GM18907 (cell line): ENCODE measurements at regions not wholly inside any gene's neighbourhood (a gene's known extent, or its start where the extent isn't known, plus 50 kb on each side); places are given as distances from the start of the nearest gene placed in this dataset.

Experiments used
- ATAC-seq: cut with Tn5 transposase; IDR thresholded peaks from one replicate; pipeline ENCODE4 v1.9.1; 2021; ENCODE audit warnings: mild to moderate bottlenecking, moderate library complexity; ENCODE audit not compliant: unreplicated experiment

- no peak for ATAC-seq
Observed at GRCh38 chr9:663541-663940, 178.0 kb upstream of the DMRT1 start.

- no peak for ATAC-seq
Observed at GRCh38 chr9:665296-665695, 176.2 kb upstream of the DMRT1 start.

GRCh38 chr9:671997-672396 is 169.5 kb upstream of the DMRT1 start:
- ATAC-seq: no peak

- ATAC-seq: no peak
Observed at GRCh38 chr9:672851-673250, 168.6 kb upstream of the DMRT1 start.

- no peak for ATAC-seq
Observed at GRCh38 chr9:673264-673965, 168.1 kb upstream of the DMRT1 start.

GRCh38 chr9:673966-674526 is 167.5 kb upstream of the DMRT1 start:
- no peak for ATAC-seq

GRCh38 chr9:675697-676370 is 165.7 kb upstream of the DMRT1 start:
- no peak for ATAC-seq

GRCh38 chr9:676780-677438 is 164.6 kb upstream of the DMRT1 start:
- ATAC-seq: no peak

- ATAC-seq: no peak
Observed at GRCh38 chr9:677461-678097, 163.9 kb upstream of the DMRT1 start.

GRCh38 chr9:678897-679296 is 162.6 kb upstream of the DMRT1 start:
- ATAC-seq: no peak

GRCh38 chr9:679462-679861 is 162.0 kb upstream of the DMRT1 start:
- ATAC-seq: no peak

GRCh38 chr9:680106-680505 is 161.4 kb upstream of the DMRT1 start:
- no peak for ATAC-seq

- ATAC-seq: no peak
Observed at GRCh38 chr9:682633-683508, 158.6 kb upstream of the DMRT1 start.

- no peak for ATAC-seq
Observed at GRCh38 chr9:683509-684021, 157.9 kb upstream of the DMRT1 start.

- no peak for ATAC-seq
Observed at GRCh38 chr9:684054-684890, 157.2 kb upstream of the DMRT1 start.

GRCh38 chr9:684941-685340 is 156.6 kb upstream of the DMRT1 start:
- ATAC-seq: no peak

GRCh38 chr9:686321-686813 is 155.1 kb upstream of the DMRT1 start:
- ATAC-seq: no peak

GRCh38 chr9:687034-687785 is 154.3 kb upstream of the DMRT1 start:
- ATAC-seq: no peak
